Fibroblast of lung (primary cell): ENCODE measurements at regions not wholly inside any gene's neighbourhood (a gene's known extent, or its start where the extent isn't known, plus 50 kb on each side); places are given as distances from the start of the nearest gene placed in this dataset.
A peak's percentile ranks its signal among the peaks of the same experiment; 100 is the strongest.

Experiments
- DNase-seq, 2 donors: peaks; one replicate each; pipeline versions ENCODE4 v3.0.0 to v3.0.0-alpha.2; 2010; ENCODE audit warnings: low read depth in 2 of 2
- H2AFZ ChIP-seq: 2 replicates; pipeline ENCODE4 v1.5.1; 2012; ENCODE audit warnings: low read length, control low read depth, inconsistent platforms
- H3K27ac ChIP-seq: 2 replicates; pipeline ENCODE4 v1.5.1; 2011; ENCODE audit warnings: low read length, control low read depth; ENCODE audit not compliant: insufficient read depth
- H3K27me3 ChIP-seq: 2 replicates; pipeline ENCODE4 v1.5.1; 2011; ENCODE audit warnings: mild to moderate bottlenecking, low read length; ENCODE audit not compliant: control insufficient read depth, insufficient read depth
- H3K36me3 ChIP-seq: 2 replicates; pipeline ENCODE4 v1.5.1; 2011; ENCODE audit warnings: low read length; ENCODE audit not compliant: control insufficient read depth, insufficient read depth
- H3K4me1 ChIP-seq: 2 replicates; pipeline ENCODE4 v1.5.1; 2011; ENCODE audit warnings: low read length; ENCODE audit not compliant: control insufficient read depth, insufficient read depth; ENCODE audit errors: extremely low read depth
- H3K4me2 ChIP-seq: 2 replicates; pipeline ENCODE4 v1.5.1; 2011; ENCODE audit warnings: low read length, control low read depth; ENCODE audit not compliant: insufficient read depth; ENCODE audit errors: extremely low read depth
- H3K4me3 ChIP-seq, 4 experiments: fragments of 200-600 bp in 1 of 4; sonication (generic) in 1 of 4; replicated peaks in 1 of 4; 2 replicates each; pipeline ENCODE4 v1.5.1; 2011 to 2016; ENCODE audit warnings: low read length in 4 of 4, low read depth in 3 of 4, mild to moderate bottlenecking in 3 of 4, control low read depth in 2 of 4, inconsistent platforms in 1 of 4, mixed read lengths in 1 of 4; ENCODE audit not compliant: insufficient read depth in 1 of 4; ENCODE audit errors: control extremely low read depth in 1 of 4
- H3K79me2 ChIP-seq: 2 replicates; pipeline ENCODE4 v1.5.1; 2012; ENCODE audit warnings: mild to moderate bottlenecking, low read length, inconsistent platforms; ENCODE audit not compliant: control insufficient read depth, insufficient read depth
- H3K9ac ChIP-seq: 2 replicates; pipeline ENCODE4 v1.5.1; 2011; ENCODE audit warnings: mild to moderate bottlenecking, low read length, control low read depth; ENCODE audit not compliant: insufficient read depth
- H3K9me3 ChIP-seq: 2 replicates; pipeline ENCODE4 v1.5.1; 2012; ENCODE audit warnings: low read depth, low read length; ENCODE audit not compliant: control insufficient read depth, insufficient read depth
- H4K20me1 ChIP-seq: 2 replicates; pipeline ENCODE4 v1.5.1; 2011; ENCODE audit warnings: low read length; ENCODE audit not compliant: control insufficient read depth, insufficient read depth; ENCODE audit errors: extremely low read depth
- CTCF ChIP-seq, 2 donors: IDR thresholded peaks in 1 of 2; conservative IDR thresholded peaks in 1 of 2; 1 replicate in 1 of 2; 2 replicates in 1 of 2; pipeline ENCODE4 v1.5.1; 2011 to 2012; ENCODE audit warnings: low read length in 2 of 2, control low read depth in 1 of 2, inconsistent platforms in 1 of 2, low read depth in 1 of 2, mild to moderate bottlenecking in 1 of 2
- EZH2 ChIP-seq: IDR thresholded peaks from 2 replicates; pipeline ENCODE4 v1.5.1; 2012; ENCODE audit warnings: low read length, control low read depth, mild to moderate bottlenecking; ENCODE audit errors: missing control alignments

GRCh38 chr9:88651682-88652633 lies 117.0 kb downstream of the NXNL2 start:
- Histone ChIP-seq H3K9ac (no peak overlapping the region), H3K4me1 (peaks cover 10% of the 10 kb centered on the region), H3K4me3 (peak overlapping the region in 2 of 4 experiments; percentile 14), H2AFZ (no peak overlapping the region), H4K20me1 (no peaks in the 10 kb centered on the region), H3K27ac (peak overlapping the region; percentile 91), H3K4me2 (peak overlapping the region; percentile 78), H3K27me3 (no peaks in the 10 kb centered on the region), H3K79me2 (no peaks in the 10 kb centered on the region), H3K36me3 (no peaks in the 10 kb centered on the region), H3K9me3 (no peaks in the 10 kb centered on the region)
- TF ChIP-seq CTCF (conservative IDR thresholded peaks at IDR 0.05 in 1 of 2, IDR thresholded peaks at IDR 0.05 in 1 of 2; ENCODE audit: low read depth in 1 of 2, low read length in 2 of 2) (peak; percentile 29 to 58), EZH2 (no peak)
- DNase-seq: peak; percentile 97 to 99

- no peaks in the 10 kb centered on the region for H3K36me3 ChIP-seq
- peak overlapping the region; percentile 91 for H3K27ac ChIP-seq
- H3K79me2 ChIP-seq: no peaks in the 10 kb centered on the region
- peak; percentile 31 to 35 for DNase-seq
- peak overlapping the region; percentile 7 to 19 (median 15) for H3K4me3 ChIP-seq
- no peaks in the 10 kb centered on the region for H3K9me3 ChIP-seq
- no peaks in the 10 kb centered on the region for H4K20me1 ChIP-seq
- H3K9ac ChIP-seq: no peak overlapping the region
- no peaks in the 10 kb centered on the region for H3K27me3 ChIP-seq
- H3K4me2 ChIP-seq: peak overlapping the region; percentile 73
- H2AFZ ChIP-seq: no peak overlapping the region
- TF ChIP-seq CTCF (conservative IDR thresholded peaks at IDR 0.05 in 1 of 2, IDR thresholded peaks at IDR 0.05 in 1 of 2; ENCODE audit: low read depth in 1 of 2, low read length in 2 of 2): no peak
- peaks cover 10% of the 10 kb centered on the region for H3K4me1 ChIP-seq
These were observed 117.9 kb downstream of the NXNL2 start for GRCh38 chr9:88652876-88653275.

- H3K4me1 ChIP-seq: peaks cover 10% of the 10 kb centered on the region
- no peaks in the 10 kb centered on the region for H3K27me3 ChIP-seq
- H4K20me1 ChIP-seq: no peaks in the 10 kb centered on the region
- H3K9ac ChIP-seq: no peak overlapping the region
- H3K79me2 ChIP-seq: no peaks in the 10 kb centered on the region
- DNase-seq: peak in 1 of 2 donors; percentile 1
- H3K27ac ChIP-seq: peak overlapping the region; percentile 91
- H3K4me3 ChIP-seq: peak overlapping the region in 1 of 4 experiments; percentile 19
- H3K4me2 ChIP-seq: peak overlapping the region; percentile 73
- no peak for TF ChIP-seq CTCF (conservative IDR thresholded peaks at IDR 0.05 in 1 of 2, IDR thresholded peaks at IDR 0.05 in 1 of 2; ENCODE audit: low read depth in 1 of 2, low read length in 2 of 2)
- TF ChIP-seq EZH2: no peak
- no peaks in the 10 kb centered on the region for H3K9me3 ChIP-seq
- no peak overlapping the region for H2AFZ ChIP-seq
- no peaks in the 10 kb centered on the region for H3K36me3 ChIP-seq
These were observed 118.4 kb downstream of the NXNL2 start for GRCh38 chr9:88653406-88653805.
